ENCODE measurements at regions not wholly inside any gene's neighbourhood (a gene's known extent, or its start where the extent isn't known, plus 50 kb on each side); places are given as distances from the start of the nearest gene placed in this dataset.

DNA sequence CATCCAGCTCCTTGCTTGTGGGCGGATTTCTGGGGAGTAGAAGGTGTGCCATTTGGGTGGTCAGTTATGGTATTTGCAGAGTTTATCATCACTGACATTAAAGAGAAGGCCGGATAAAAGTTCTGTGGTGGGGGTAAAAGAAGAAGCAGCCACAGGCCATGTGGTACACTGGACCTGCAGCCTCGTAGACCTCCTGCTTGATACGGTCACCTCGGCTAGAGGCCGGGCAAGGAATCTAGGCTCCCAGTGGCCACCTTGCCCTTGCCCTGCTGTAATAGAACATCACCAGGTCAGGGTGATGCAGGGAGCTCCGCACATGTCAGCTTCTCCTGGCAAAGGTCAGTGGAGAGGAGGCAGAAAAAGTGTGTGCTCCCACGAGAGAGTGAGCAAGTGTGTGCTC, 376.1 kb upstream of the IRX4 start:
- Histone ChIP-seq H3K4me1 (ENCODE audit: control insufficient read depth in 1 of 2, insufficient read depth in 2 of 2, low read length in 2 of 2) (no peaks in the 10 kb centered on the region), H3K79me2 (ENCODE audit: insufficient read depth, low read length) (no peaks in the 10 kb centered on the region), H3K4me3 (replicated peaks in 1 of 2; ENCODE audit: low read depth in 1 of 2, low read length in 2 of 2) (no peak overlapping the region), H3K9ac (ENCODE audit: low read length) (no peak overlapping the region), H3K9me3 (ENCODE audit: control insufficient read depth in 1 of 2, insufficient read depth in 1 of 2, low read depth in 1 of 2, low read length in 2 of 2) (no peaks in the 10 kb centered on the region), H3K9me2 (ENCODE audit: insufficient read depth) (no peaks in the 10 kb centered on the region), H4K20me1 (ENCODE audit: insufficient read depth) (no peaks in the 10 kb centered on the region), H2AFZ (ENCODE audit: low read depth, low read length, poor library complexity, severe bottlenecking) (no peak overlapping the region), H3K27me3 (ENCODE audit: insufficient read depth, low read length) (no peaks in the 10 kb centered on the region), H3K4me2 (ENCODE audit: low read length) (no peak overlapping the region), H3K27ac (ENCODE audit: low read depth, low read length) (no peak overlapping the region), H3K36me3 (ENCODE audit: control insufficient read depth in 1 of 2, insufficient read depth in 2 of 2, low read length in 2 of 2) (no peaks in the 10 kb centered on the region)
- intact Hi-C loops (cut with micrococcal nuclease) = no loop called here
- TF ChIP-seq ELF1 (IDR thresholded peaks at IDR 0.05; ENCODE audit: borderline replicate concordance, low read depth) (no peak), CBX3 (IDR thresholded peaks at IDR 0.05; ENCODE audit: low read depth) (no peak)
- RAD21 ChIA-PET (ENCODE audit: low non-redundant PET in 1 of 2, low total read pairs in 2 of 2, uncharacterized antibody in 2 of 2, unreplicated experiment in 2 of 2) = no interaction called here
- BruUV-seq (replicated peaks) = no TSS peak
- no peak for ATAC-seq
- POLR2A ChIA-PET = no interaction called here
- CTCF ChIA-PET = no interaction called here
- DNase-seq (ENCODE audit: low read depth, low spot score) = no peak

DNA sequence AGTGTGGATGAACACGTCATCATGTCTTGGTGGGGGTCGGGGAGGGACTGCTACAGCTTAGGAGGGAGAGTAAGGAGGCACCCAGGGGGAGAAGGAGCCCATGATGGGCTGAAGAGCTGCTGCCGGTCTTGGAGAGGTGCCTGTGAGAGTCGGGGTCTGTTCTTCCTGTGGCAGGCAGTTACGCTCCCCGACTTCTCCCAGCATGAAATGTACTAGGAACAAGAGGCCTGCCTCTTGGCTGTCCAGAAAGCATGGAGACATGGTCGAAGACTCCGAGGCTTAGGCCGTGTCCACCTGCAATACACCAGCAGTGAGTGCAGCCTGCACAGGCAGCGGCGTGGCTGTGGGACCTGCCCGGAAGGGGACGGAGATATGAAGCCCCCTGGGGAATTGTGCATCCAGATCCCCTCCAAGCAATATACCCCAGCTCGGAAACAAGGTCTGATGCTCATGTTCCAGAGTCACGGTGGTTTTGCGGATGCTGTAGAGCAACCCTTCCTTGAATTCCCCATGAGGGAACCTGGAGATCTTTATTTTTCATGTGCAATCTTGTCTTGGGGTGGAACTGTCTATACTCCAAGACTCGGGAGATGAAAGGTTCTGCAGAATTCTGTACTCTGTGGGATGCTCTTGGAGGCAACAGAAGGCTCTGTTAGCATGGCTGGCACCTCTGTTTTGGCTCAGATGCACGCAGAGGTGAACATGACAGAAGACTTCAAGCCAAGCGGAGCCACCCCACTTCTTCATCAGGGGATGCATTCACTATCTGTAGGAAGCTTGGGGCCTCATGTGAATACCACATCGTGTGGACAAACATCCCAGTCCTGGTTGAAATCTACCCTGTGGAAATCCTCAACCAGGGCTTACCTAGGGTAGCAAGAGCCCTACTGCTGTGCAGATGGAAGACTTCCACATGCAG, 374.9 kb upstream of the IRX4 start:
- CTCF ChIA-PET = no interaction called here
- no peaks in the 10 kb centered on the region for H3K27me3 ChIP-seq (ENCODE audit: insufficient read depth, low read length)
- no peak for TF ChIP-seq ZNF274 (IDR thresholded peaks at IDR 0.05; ENCODE audit: low read depth, low read length)
- TF ChIP-seq, protein P1, sequence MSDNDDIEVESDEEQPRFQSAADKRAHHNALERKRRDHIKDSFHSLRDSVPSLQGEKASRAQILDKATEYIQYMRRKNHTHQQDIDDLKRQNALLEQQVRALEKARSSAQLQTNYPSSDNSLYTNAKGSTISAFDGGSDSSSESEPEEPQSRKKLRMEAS (IDR thresholded peaks at IDR 0.05) = no peak
- no peak for TF ChIP-seq ELF1 (IDR thresholded peaks at IDR 0.05; ENCODE audit: borderline replicate concordance, low read depth)
- TF ChIP-seq, protein P2, sequence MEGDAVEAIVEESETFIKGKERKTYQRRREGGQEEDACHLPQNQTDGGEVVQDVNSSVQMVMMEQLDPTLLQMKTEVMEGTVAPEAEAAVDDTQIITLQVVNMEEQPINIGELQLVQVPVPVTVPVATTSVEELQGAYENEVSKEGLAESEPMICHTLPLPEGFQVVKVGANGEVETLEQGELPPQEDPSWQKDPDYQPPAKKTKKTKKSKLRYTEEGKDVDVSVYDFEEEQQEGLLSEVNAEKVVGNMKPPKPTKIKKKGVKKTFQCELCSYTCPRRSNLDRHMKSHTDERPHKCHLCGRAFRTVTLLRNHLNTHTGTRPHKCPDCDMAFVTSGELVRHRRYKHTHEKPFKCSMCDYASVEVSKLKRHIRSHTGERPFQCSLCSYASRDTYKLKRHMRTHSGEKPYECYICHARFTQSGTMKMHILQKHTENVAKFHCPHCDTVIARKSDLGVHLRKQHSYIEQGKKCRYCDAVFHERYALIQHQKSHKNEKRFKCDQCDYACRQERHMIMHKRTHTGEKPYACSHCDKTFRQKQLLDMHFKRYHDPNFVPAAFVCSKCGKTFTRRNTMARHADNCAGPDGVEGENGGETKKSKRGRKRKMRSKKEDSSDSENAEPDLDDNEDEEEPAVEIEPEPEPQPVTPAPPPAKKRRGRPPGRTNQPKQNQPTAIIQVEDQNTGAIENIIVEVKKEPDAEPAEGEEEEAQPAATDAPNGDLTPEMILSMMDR (IDR thresholded peaks at IDR 0.05 in 2 of 3, conservative IDR thresholded peaks at IDR 0.05 in 1 of 3; ENCODE audit: borderline replicate concordance in 1 of 3, insufficient read depth in 1 of 3, low read depth in 2 of 3, low read length in 2 of 3) = no peak
- TF ChIP-seq ZFX (IDR thresholded peaks at IDR 0.05) = no peak
- TF ChIP-seq EZH2 (IDR thresholded peaks at IDR 0.05) = no peak
- TF ChIP-seq EGR1 (IDR thresholded peaks at IDR 0.05; ENCODE audit: low read depth) = no peak
- no peak for TF ChIP-seq POLR2A (IDR thresholded peaks at IDR 0.05; ENCODE audit: borderline replicate concordance, extremely low read depth, insufficient read depth, insufficient read length)
- TF ChIP-seq, protein P3, sequence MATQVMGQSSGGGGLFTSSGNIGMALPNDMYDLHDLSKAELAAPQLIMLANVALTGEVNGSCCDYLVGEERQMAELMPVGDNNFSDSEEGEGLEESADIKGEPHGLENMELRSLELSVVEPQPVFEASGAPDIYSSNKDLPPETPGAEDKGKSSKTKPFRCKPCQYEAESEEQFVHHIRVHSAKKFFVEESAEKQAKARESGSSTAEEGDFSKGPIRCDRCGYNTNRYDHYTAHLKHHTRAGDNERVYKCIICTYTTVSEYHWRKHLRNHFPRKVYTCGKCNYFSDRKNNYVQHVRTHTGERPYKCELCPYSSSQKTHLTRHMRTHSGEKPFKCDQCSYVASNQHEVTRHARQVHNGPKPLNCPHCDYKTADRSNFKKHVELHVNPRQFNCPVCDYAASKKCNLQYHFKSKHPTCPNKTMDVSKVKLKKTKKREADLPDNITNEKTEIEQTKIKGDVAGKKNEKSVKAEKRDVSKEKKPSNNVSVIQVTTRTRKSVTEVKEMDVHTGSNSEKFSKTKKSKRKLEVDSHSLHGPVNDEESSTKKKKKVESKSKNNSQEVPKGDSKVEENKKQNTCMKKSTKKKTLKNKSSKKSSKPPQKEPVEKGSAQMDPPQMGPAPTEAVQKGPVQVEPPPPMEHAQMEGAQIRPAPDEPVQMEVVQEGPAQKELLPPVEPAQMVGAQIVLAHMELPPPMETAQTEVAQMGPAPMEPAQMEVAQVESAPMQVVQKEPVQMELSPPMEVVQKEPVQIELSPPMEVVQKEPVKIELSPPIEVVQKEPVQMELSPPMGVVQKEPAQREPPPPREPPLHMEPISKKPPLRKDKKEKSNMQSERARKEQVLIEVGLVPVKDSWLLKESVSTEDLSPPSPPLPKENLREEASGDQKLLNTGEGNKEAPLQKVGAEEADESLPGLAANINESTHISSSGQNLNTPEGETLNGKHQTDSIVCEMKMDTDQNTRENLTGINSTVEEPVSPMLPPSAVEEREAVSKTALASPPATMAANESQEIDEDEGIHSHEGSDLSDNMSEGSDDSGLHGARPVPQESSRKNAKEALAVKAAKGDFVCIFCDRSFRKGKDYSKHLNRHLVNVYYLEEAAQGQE (IDR thresholded peaks at IDR 0.05; ENCODE audit: low read depth) = no peak
- TF ChIP-seq YY1 (IDR thresholded peaks at IDR 0.05; ENCODE audit: extremely low read depth, insufficient replicate concordance, low read depth, low read length) = no peak
- no peak for TF ChIP-seq FOSL1 (IDR thresholded peaks at IDR 0.05; ENCODE audit: low read depth)
- no peak for TF ChIP-seq POLR2AphosphoS5 (IDR thresholded peaks at IDR 0.05; ENCODE audit: low read depth, low read length)
- no peak for TF ChIP-seq TCF7L2 (IDR thresholded peaks at IDR 0.05; ENCODE audit: borderline replicate concordance, extremely low read depth, insufficient read depth, insufficient read length)
- no peak for TF ChIP-seq SRF (IDR thresholded peaks at IDR 0.05; ENCODE audit: low read depth)

More for the DNA sequence above, 374.9 kb upstream of the IRX4 start:
- BruUV-seq (replicated peaks) = no TSS peak
- H3K4me3 ChIP-seq (replicated peaks in 1 of 2; ENCODE audit: low read depth in 1 of 2, low read length in 2 of 2) = no peak overlapping the region
- no peak overlapping the region for H3K27ac ChIP-seq (ENCODE audit: low read depth, low read length)
- H3K79me2 ChIP-seq (ENCODE audit: insufficient read depth, low read length) = no peaks in the 10 kb centered on the region
- intact Hi-C loops (cut with micrococcal nuclease) = no loop called here
- no peaks in the 10 kb centered on the region for H3K9me3 ChIP-seq (ENCODE audit: control insufficient read depth in 1 of 2, insufficient read depth in 1 of 2, low read depth in 1 of 2, low read length in 2 of 2)
- ChIA-PET POLR2A (no interaction called here), RAD21 (ENCODE audit: low non-redundant PET in 1 of 2, low total read pairs in 2 of 2, uncharacterized antibody in 2 of 2, unreplicated experiment in 2 of 2) (no interaction called here)
- no peak overlapping the region for H3K9ac ChIP-seq (ENCODE audit: low read length)
- H3K4me2 ChIP-seq (ENCODE audit: low read length) = no peak overlapping the region
- DNase-seq (ENCODE audit: low read depth, low spot score) (no peak), ATAC-seq (no peak)
- H3K4me1 ChIP-seq (ENCODE audit: control insufficient read depth in 1 of 2, insufficient read depth in 2 of 2, low read length in 2 of 2) = no peaks in the 10 kb centered on the region
- H4K20me1 ChIP-seq (ENCODE audit: insufficient read depth) = no peaks in the 10 kb centered on the region
- H2AFZ ChIP-seq (ENCODE audit: low read depth, low read length, poor library complexity, severe bottlenecking) = no peak overlapping the region
- no peaks in the 10 kb centered on the region for H3K9me2 ChIP-seq (ENCODE audit: insufficient read depth)
- no peaks in the 10 kb centered on the region for H3K36me3 ChIP-seq (ENCODE audit: control insufficient read depth in 1 of 2, insufficient read depth in 2 of 2, low read length in 2 of 2)

Data from HCT116 (cell line).